Fibroblast of mammary gland (primary cell): ENCODE measurements at regions not wholly inside any gene's neighbourhood (a gene's known extent, or its start where the extent isn't known, plus 50 kb on each side); places are given as distances from the start of the nearest gene placed in this dataset.
A peak's percentile ranks its signal among the peaks of the same experiment; 100 is the strongest.

Source experiments
- DNase-seq: peaks from one replicate; pipeline ENCODE4 v3.0.0-alpha.2; 2010; ENCODE audit warnings: low read depth
- H3K4me3 ChIP-seq: 2 replicates; pipeline ENCODE4 v1.5.1; 2011; ENCODE audit warnings: low read depth, mild to moderate bottlenecking, low read length, moderate library complexity; ENCODE audit not compliant: control insufficient read depth
- CTCF ChIP-seq: conservative IDR thresholded peaks from 2 replicates; pipeline ENCODE4 v1.5.1; 2011; ENCODE audit warnings: low read depth, low read length, inconsistent platforms; ENCODE audit not compliant: control insufficient read depth, insufficient read depth

- DNase-seq = no peak
- TF ChIP-seq CTCF = no peak
- H3K4me3 ChIP-seq = no peak overlapping the region
These were observed 273.1 kb downstream of the LRATD1 start for GRCh38 chr2:14905571-14905970.

DNA sequence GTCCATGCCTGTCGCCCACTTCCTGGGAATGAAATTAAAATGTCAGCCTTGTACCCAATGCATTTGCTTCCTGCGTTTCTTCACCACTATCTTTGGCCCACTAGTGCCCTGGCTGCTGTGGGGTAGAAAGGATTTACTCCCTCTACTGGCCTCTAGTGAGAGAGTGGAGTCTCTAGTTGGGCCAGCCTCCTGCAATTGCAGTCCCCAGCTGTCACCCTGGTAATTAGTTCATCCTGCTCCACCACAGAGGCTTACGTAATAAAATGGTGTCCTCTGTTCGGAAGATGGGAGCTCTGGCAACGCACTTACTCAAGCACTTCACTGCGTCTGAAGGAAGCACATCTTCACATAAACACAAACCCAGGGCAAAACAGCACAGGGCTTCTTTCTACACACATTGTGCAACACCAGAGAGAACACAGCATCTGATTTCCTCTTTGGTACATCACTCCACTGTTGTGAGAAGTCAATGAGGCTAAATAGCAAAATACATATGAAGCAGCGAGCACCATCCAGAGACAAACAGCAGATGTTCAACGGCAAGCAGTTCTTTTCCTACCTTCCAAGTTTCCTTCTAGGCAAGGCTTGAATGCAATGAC is 274.6 kb downstream of the LRATD1 start:
- no peak for DNase-seq
- no peak overlapping the region for H3K4me3 ChIP-seq
- no peak for TF ChIP-seq CTCF

DNA sequence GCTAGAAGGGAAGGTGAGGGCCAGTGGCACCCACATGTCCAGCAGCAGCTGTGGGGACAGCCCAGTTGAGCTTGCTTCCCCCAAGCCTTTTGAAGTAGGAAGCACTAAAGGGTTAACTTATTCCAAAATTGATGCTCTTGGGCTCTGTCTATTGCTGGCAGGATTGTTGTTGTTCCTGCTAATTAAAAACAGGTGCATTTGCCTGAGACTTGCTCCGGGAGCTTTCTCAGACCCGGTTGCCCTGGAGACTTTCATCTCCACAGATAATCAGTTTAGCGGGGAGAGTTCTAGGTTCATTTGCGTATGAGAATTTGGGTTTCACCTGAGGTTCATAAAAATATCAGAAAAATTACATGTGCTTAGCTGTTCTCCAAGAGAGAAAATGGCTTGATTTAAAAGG is 277.3 kb downstream of the LRATD1 start:
- DNase-seq = peak; percentile 35
- no peak for TF ChIP-seq CTCF
- H3K4me3 ChIP-seq = no peak overlapping the region

GRCh38 chr2:14910654-14911053 is 278.1 kb downstream of the LRATD1 start:
- no peak overlapping the region for H3K4me3 ChIP-seq
- TF ChIP-seq CTCF = no peak
- DNase-seq = no peak

DNA sequence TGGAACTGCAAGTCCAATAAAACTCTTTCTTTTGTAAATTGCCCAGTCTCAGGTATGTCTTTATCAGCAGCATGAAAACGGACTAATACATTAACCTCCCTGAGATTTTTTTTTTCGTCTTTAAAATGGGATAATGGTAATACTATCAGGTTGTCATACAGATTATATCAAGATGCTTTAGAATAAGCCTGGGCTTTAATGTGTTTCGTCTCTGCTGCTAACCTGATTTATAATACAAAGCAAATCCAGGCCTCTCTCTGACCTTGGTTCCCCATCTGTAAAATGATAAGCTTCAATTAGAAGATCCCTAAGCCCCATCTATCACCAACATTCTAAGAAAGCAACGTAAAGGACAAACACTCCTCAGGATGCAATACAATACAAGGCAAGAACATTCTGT is 283.5 kb downstream of the LRATD1 start:
- TF ChIP-seq CTCF = no peak
- H3K4me3 ChIP-seq = no peak overlapping the region
- DNase-seq = no peak

- DNase-seq = no peak
- H3K4me3 ChIP-seq = no peak overlapping the region
- TF ChIP-seq CTCF = no peak
These were observed 291.5 kb downstream of the LRATD1 start for GRCh38 chr2:14923820-14924580.
